DND-41 (cell line): ENCODE measurements at regions not wholly inside any gene's neighbourhood (a gene's known extent, or its start where the extent isn't known, plus 50 kb on each side); places are given as distances from the start of the nearest gene placed in this dataset.

Source experiments
- CTCF ChIP-seq: IDR thresholded peaks from 2 replicates; pipeline ENCODE4 v1.5.1; 2012; ENCODE audit warnings: borderline replicate concordance, low read length, moderate library complexity, mild to moderate bottlenecking; ENCODE audit not compliant: poor library complexity, severe bottlenecking; ENCODE audit errors: extremely low read depth
- EZH2 ChIP-seq: IDR thresholded peaks from 3 replicates; pipeline ENCODE4 v1.6.1; 2012; ENCODE audit warnings: borderline replicate concordance, low read depth, mild to moderate bottlenecking, moderate library complexity, low read length, inconsistent platforms; ENCODE audit not compliant: severe bottlenecking

GRCh38 chr14:105855893-105856675 is 329.7 kb downstream of the TMEM121 start:
- TF ChIP-seq CTCF (no peak), EZH2 (no peak)
